ENCODE measurements at regions not wholly inside any gene's neighbourhood (a gene's known extent, or its start where the extent isn't known, plus 50 kb on each side); places are given as distances from the start of the nearest gene placed in this dataset.

- no peak for TF ChIP-seq POLR2A (IDR thresholded peaks at IDR 0.05; ENCODE audit: low read length)
- no peak for TF ChIP-seq GATA1 (IDR thresholded peaks at IDR 0.05; ENCODE audit: low read depth, low read length)
Measured at GRCh38 chr1:73637264-73637663, 560.7 kb downstream of the LRRIQ3 start.

Measured in erythroblast (primary cell).